Thoracic aorta (tissue), 2 donors: ENCODE measurements at regions not wholly inside any gene's neighbourhood (a gene's known extent, or its start where the extent isn't known, plus 50 kb on each side); places are given as distances from the start of the nearest gene placed in this dataset.

Source experiments
- ATAC-seq: fragments of 150-250 bp; one replicate; pipeline ENCODE4 v1.8.0; 2017; ENCODE audit warnings: low read depth; ENCODE audit not compliant: insufficient number of reproducible peaks, low FRiP score
- DNase-seq: peaks from one replicate; pipeline ENCODE4 v3.0.0-alpha.2; 2020; ENCODE audit warnings: low spot score
- H3K27ac ChIP-seq, 2 donors: fragments of 200-600 bp; sonication (generic); 1 replicate in 1 of 2; 2 replicates in 1 of 2; pipeline ENCODE4 v1.5.1; 2016; ENCODE audit warnings: mild to moderate bottlenecking in 2 of 2, moderate library complexity in 2 of 2
- H3K27me3 ChIP-seq: fragments of 200-600 bp; sonication (generic); replicated peaks from 2 replicates; pipeline ENCODE4 v1.6.0; 2016; ENCODE audit warnings: mild to moderate bottlenecking; ENCODE audit not compliant: insufficient read depth
- H3K36me3 ChIP-seq: fragments of 200-600 bp; sonication (generic); one replicate; pipeline ENCODE4 v1.5.1; 2016
- H3K4me1 ChIP-seq, 2 donors: fragments of 200-600 bp; sonication (generic); 1 replicate in 1 of 2; 2 replicates in 1 of 2; pipeline versions ENCODE4 v1.5.1 to v1.6.0; 2016; ENCODE audit warnings: low read depth in 2 of 2, mild to moderate bottlenecking in 1 of 2; ENCODE audit not compliant: control insufficient read depth in 1 of 2
- H3K4me3 ChIP-seq: fragments of 200-600 bp; sonication (generic); 2 replicates; pipeline ENCODE4 v1.5.1; 2016; ENCODE audit warnings: mild to moderate bottlenecking
- H3K9me3 ChIP-seq: fragments of 200-600 bp; sonication (generic); 2 replicates; pipeline ENCODE4 v1.5.1; 2016
- CTCF ChIP-seq: fragments of 200-600 bp; sonication (generic); IDR thresholded peaks from one replicate; pipeline ENCODE4 v1.5.1; 2019; ENCODE audit warnings: antibody characterized with exemption

GRCh38 chr13:109533350-109533749 lies 253.0 kb downstream of the IRS2 start:
- Histone ChIP-seq H3K4me1 (no peaks in the 10 kb centered on the region), H3K27ac (no peak overlapping the region), H3K27me3 (no peaks in the 10 kb centered on the region), H3K9me3 (no peaks in the 10 kb centered on the region), H3K36me3 (no peaks in the 10 kb centered on the region), H3K4me3 (no peak overlapping the region)
- DNase-seq (no peak), ATAC-seq (no peak)
- no peak for TF ChIP-seq CTCF

- H3K4me1 ChIP-seq = no peaks in the 10 kb centered on the region
- no peak for TF ChIP-seq CTCF
- H3K4me3 ChIP-seq = no peak overlapping the region
- no peaks in the 10 kb centered on the region for H3K27me3 ChIP-seq
- no peak overlapping the region for H3K27ac ChIP-seq
- H3K36me3 ChIP-seq = no peaks in the 10 kb centered on the region
- H3K9me3 ChIP-seq = no peaks in the 10 kb centered on the region
- DNase-seq (no peak), ATAC-seq (no peak)
Observed at GRCh38 chr13:109529964-109530363, 256.4 kb downstream of the IRS2 start.

GRCh38 chr13:109521719-109522118 lies 264.7 kb downstream of the IRS2 start:
- H3K9me3 ChIP-seq = no peaks in the 10 kb centered on the region
- H3K36me3 ChIP-seq = no peaks in the 10 kb centered on the region
- no peak for DNase-seq
- no peak for TF ChIP-seq CTCF
- no peak overlapping the region for H3K27ac ChIP-seq
- H3K27me3 ChIP-seq = no peaks in the 10 kb centered on the region
- H3K4me1 ChIP-seq = no peaks in the 10 kb centered on the region
- H3K4me3 ChIP-seq = no peak overlapping the region
- no peak for ATAC-seq

- H3K27ac ChIP-seq = no peak overlapping the region
- no peaks in the 10 kb centered on the region for H3K9me3 ChIP-seq
- DNase-seq = no peak
- no peaks in the 10 kb centered on the region for H3K36me3 ChIP-seq
- TF ChIP-seq CTCF = no peak
- H3K27me3 ChIP-seq = no peaks in the 10 kb centered on the region
- no peaks in the 10 kb centered on the region for H3K4me1 ChIP-seq
- H3K4me3 ChIP-seq = no peak overlapping the region
- ATAC-seq = no peak
Observed at GRCh38 chr13:109517517-109517916, 268.9 kb downstream of the IRS2 start.

GRCh38 chr13:109516186-109516585 lies 270.2 kb downstream of the IRS2 start:
- no peak for TF ChIP-seq CTCF
- Histone ChIP-seq H3K9me3 (no peaks in the 10 kb centered on the region), H3K27ac (no peak overlapping the region), H3K4me3 (no peak overlapping the region), H3K27me3 (no peaks in the 10 kb centered on the region), H3K36me3 (no peaks in the 10 kb centered on the region), H3K4me1 (no peaks in the 10 kb centered on the region)
- DNase-seq (no peak), ATAC-seq (no peak)
